Right lobe of liver (tissue), 4 donors: ENCODE measurements at regions not wholly inside any gene's neighbourhood (a gene's known extent, or its start where the extent isn't known, plus 50 kb on each side); places are given as distances from the start of the nearest gene placed in this dataset.
A peak's percentile ranks its signal among the peaks of the same experiment; 100 is the strongest.

ENCODE experiments used
- CTCF ChIP-seq, 4 donors: fragments of 200-600 bp in 3 of 4; fragments of 450-650 bp in 1 of 4; IDR thresholded peaks; one replicate each; pipeline versions ENCODE4 v1.5.1 to v1.8.0; 2016 to 2022; ENCODE audit warnings: antibody characterized with exemption in 4 of 4, mild to moderate bottlenecking in 2 of 4
- POLR2A ChIP-seq: fragments of 450-650 bp; IDR thresholded peaks from one replicate; pipeline ENCODE4 v1.6.1; 2017; ENCODE audit warnings: antibody characterized with exemption, mild to moderate bottlenecking
- donor health status: DM: no; HTN: no; CAD: no.
- donor health status: DM: no; HTN: no; CAD: no.
- donor health status: DM: no; HTN: yes; CAD: no.

- TF ChIP-seq POLR2A: no peak
- TF ChIP-seq CTCF (IDR thresholded peaks at IDR 0.05): peak in 1 of 4 donors; percentile 12
These were observed 612.4 kb upstream of the IMPG1 start for GRCh38 chr6:76684875-76685274.
